HepG2 (cell line): ENCODE measurements at regions not wholly inside any gene's neighbourhood (a gene's known extent, or its start where the extent isn't known, plus 50 kb on each side); places are given as distances from the start of the nearest gene placed in this dataset.

Experiments
- CBX2 ChIP-seq, 2 experiments: fragments of 200-600 bp in 1 of 2; sonication (generic); formaldehyde crosslinking in 1 of 2; IDR thresholded peaks; 2 replicates each; pipeline versions ENCODE4 v1.7.0 to v1.8.1; 2018 to 2022; ENCODE audit warnings: low read depth in 2 of 2, low read length in 1 of 2, mild to moderate bottlenecking in 1 of 2, missing genetic modification reagents in 1 of 2
- ONECUT2 ChIP-seq: sonication (generic); formaldehyde crosslinking; IDR thresholded peaks from 2 replicates; pipeline ENCODE4 v1.4.0; 2020; ENCODE audit warnings: missing genetic modification reagents
- RFX5 ChIP-seq: IDR thresholded peaks from 2 replicates; pipeline ENCODE4 v1.6.1; 2011; ENCODE audit warnings: low read depth, low read length, improper control_type of control experiment
- ZBTB25 ChIP-seq: IDR thresholded peaks from 2 replicates; pipeline ENCODE4 v1.6.1; 2018; ENCODE audit warnings: missing genetic modification reagents

GRCh38 chr2:139685090-139685983 is 905.1 kb upstream of the NXPH2 start:
- TF ChIP-seq ZBTB25 (CRISPR knock-in tag): no peak
- TF ChIP-seq ONECUT2: no peak
- no peak for TF ChIP-seq RFX5
- TF ChIP-seq CBX2 (IDR thresholded peaks at IDR 0.05; ENCODE audit: low read depth, low read length): no peak
- no peak for TF ChIP-seq CBX2 (CRISPR knock-in tag; IDR thresholded peaks at IDR 0.05; ENCODE audit: low read depth)
